IMR-90 (cell line): ENCODE measurements at regions not wholly inside any gene's neighbourhood (a gene's known extent, or its start where the extent isn't known, plus 50 kb on each side); places are given as distances from the start of the nearest gene placed in this dataset.

ENCODE experiments used
- CEBPB ChIP-seq: IDR thresholded peaks from 2 replicates; pipeline ENCODE4 v1.6.1; 2012; ENCODE audit warnings: low read depth, low read length, improper control_type of control experiment
- CHD1 ChIP-seq: IDR thresholded peaks from 2 replicates; pipeline ENCODE4 v1.6.1; 2012; ENCODE audit warnings: low read depth, low read length, improper control_type of control experiment
- FOS ChIP-seq: fragments of 150-350 bp; IDR thresholded peaks from 2 replicates; pipeline ENCODE4 v1.6.1; 2016; ENCODE audit warnings: low read depth, low read length
- MXI1 ChIP-seq: IDR thresholded peaks from 2 replicates; pipeline ENCODE4 v1.6.1; 2012; ENCODE audit warnings: low read depth, mild to moderate bottlenecking, low read length, moderate library complexity, borderline replicate concordance
- POLR2A ChIP-seq: IDR thresholded peaks from 2 replicates; pipeline ENCODE4 v1.6.1; 2012; ENCODE audit warnings: mild to moderate bottlenecking, low read depth, low read length
- RAD21 ChIP-seq: IDR thresholded peaks from 2 replicates; pipeline ENCODE4 v1.6.1; 2012; ENCODE audit warnings: low read length, improper control_type of control experiment
- RCOR1 ChIP-seq: IDR thresholded peaks from 2 replicates; pipeline ENCODE4 v1.6.1; 2012; ENCODE audit warnings: mild to moderate bottlenecking, low read length, improper control_type of control experiment; ENCODE audit not compliant: insufficient replicate concordance
- RFX5 ChIP-seq: IDR thresholded peaks from 2 replicates; pipeline ENCODE4 v1.8.0; 2012; ENCODE audit warnings: low read depth, mild to moderate bottlenecking, low read length, moderate library complexity
- SMC3 ChIP-seq: fragments of 150-350 bp; IDR thresholded peaks from 2 replicates; pipeline ENCODE4 v1.6.1; 2016; ENCODE audit warnings: low read depth, mild to moderate bottlenecking, antibody characterized with exemption, low read length, moderate library complexity
- TF ChIP-seq, protein P1 (sequence below): fragments of 150-350 bp; IDR thresholded peaks from 2 replicates; pipeline ENCODE4 v1.6.1; 2017; ENCODE audit warnings: mild to moderate bottlenecking, antibody characterized with exemption, low read length, low read depth
- TF ChIP-seq, protein P2 (sequence below): conservative IDR thresholded peaks from 2 replicates; pipeline ENCODE4 v1.5.1; 2012; ENCODE audit warnings: mild to moderate bottlenecking, low read depth, low read length, improper control_type of control experiment
- TF ChIP-seq, protein P3 (sequence below): fragments of 150-350 bp; IDR thresholded peaks from 2 replicates; pipeline ENCODE4 v1.6.1; 2016; ENCODE audit warnings: low read depth, mild to moderate bottlenecking, low read length, moderate library complexity, borderline replicate concordance

DNA sequence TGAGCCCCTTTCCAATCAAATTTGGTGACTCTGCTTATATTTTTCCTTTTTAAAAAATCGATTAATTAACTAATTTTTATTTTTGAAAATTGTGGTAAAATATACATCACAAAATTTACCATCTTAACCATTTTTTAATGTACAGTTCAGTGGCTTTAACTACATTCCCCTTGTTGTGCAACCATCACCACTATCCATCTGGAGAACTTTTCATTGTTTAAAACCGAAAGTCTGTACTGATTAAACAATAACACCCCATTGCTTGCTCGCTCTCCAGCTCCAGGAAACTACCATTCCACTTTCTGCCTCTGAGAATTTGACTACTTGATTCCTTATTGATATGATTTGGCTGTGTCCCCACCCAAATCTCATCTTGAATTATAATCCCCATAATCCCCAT is 283.4 kb downstream of the C12orf75 start:
- TF ChIP-seq, protein P1, sequence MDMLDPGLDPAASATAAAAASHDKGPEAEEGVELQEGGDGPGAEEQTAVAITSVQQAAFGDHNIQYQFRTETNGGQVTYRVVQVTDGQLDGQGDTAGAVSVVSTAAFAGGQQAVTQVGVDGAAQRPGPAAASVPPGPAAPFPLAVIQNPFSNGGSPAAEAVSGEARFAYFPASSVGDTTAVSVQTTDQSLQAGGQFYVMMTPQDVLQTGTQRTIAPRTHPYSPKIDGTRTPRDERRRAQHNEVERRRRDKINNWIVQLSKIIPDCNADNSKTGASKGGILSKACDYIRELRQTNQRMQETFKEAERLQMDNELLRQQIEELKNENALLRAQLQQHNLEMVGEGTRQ, result no peak
- TF ChIP-seq, protein P2, sequence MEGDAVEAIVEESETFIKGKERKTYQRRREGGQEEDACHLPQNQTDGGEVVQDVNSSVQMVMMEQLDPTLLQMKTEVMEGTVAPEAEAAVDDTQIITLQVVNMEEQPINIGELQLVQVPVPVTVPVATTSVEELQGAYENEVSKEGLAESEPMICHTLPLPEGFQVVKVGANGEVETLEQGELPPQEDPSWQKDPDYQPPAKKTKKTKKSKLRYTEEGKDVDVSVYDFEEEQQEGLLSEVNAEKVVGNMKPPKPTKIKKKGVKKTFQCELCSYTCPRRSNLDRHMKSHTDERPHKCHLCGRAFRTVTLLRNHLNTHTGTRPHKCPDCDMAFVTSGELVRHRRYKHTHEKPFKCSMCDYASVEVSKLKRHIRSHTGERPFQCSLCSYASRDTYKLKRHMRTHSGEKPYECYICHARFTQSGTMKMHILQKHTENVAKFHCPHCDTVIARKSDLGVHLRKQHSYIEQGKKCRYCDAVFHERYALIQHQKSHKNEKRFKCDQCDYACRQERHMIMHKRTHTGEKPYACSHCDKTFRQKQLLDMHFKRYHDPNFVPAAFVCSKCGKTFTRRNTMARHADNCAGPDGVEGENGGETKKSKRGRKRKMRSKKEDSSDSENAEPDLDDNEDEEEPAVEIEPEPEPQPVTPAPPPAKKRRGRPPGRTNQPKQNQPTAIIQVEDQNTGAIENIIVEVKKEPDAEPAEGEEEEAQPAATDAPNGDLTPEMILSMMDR, result no peak
- TF ChIP-seq POLR2A (no peak), RCOR1 (no peak), CEBPB (0 out of 2 replicates have a peak, but pooled peaks have one; percentile 4), RAD21 (no peak), MXI1 (no peak), RFX5 (no peak), CHD1 (no peak), FOS (no peak), SMC3 (no peak)
- TF ChIP-seq, protein P3, sequence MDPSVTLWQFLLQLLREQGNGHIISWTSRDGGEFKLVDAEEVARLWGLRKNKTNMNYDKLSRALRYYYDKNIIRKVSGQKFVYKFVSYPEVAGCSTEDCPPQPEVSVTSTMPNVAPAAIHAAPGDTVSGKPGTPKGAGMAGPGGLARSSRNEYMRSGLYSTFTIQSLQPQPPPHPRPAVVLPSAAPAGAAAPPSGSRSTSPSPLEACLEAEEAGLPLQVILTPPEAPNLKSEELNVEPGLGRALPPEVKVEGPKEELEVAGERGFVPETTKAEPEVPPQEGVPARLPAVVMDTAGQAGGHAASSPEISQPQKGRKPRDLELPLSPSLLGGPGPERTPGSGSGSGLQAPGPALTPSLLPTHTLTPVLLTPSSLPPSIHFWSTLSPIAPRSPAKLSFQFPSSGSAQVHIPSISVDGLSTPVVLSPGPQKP, result no peak
